Tibial artery (tissue), 4 donors: ENCODE measurements at regions not wholly inside any gene's neighbourhood (a gene's known extent, or its start where the extent isn't known, plus 50 kb on each side); places are given as distances from the start of the nearest gene placed in this dataset.

Source experiments
- DNase-seq, 2 donors: peaks; one replicate each; pipeline ENCODE4 v3.0.0-alpha.2; 2019
- H3K27ac ChIP-seq, 2 donors: fragments of 200-600 bp; sonication (generic) in 1 of 2; 1 replicate in 1 of 2; 2 replicates in 1 of 2; pipeline ENCODE4 v1.5.1; 2018 to 2019; ENCODE audit warnings: mild to moderate bottlenecking in 1 of 2
- H3K27me3 ChIP-seq, 2 donors: fragments of 200-600 bp; sonication (generic) in 1 of 2; one replicate each; pipeline versions ENCODE4 v1.5.1 to v1.6.0; 2016 to 2019
- H3K36me3 ChIP-seq, 3 donors: fragments of 200-600 bp; sonication (generic) in 2 of 3; one replicate each; pipeline ENCODE4 v1.5.1; 2016 to 2019; ENCODE audit warnings: mild to moderate bottlenecking in 2 of 3
- H3K4me1 ChIP-seq, 4 donors: fragments of 200-600 bp; sonication (generic) in 2 of 4; 1 replicate in 3 of 4; 2 replicates in 1 of 4; pipeline ENCODE4 v1.5.1; 2016 to 2019
- H3K4me3 ChIP-seq, 2 donors: fragments of 200-600 bp; sonication (generic) in 1 of 2; 1 replicate in 1 of 2; 2 replicates in 1 of 2; pipeline ENCODE4 v1.5.1; 2018 to 2019; ENCODE audit warnings: mild to moderate bottlenecking in 2 of 2
- H3K9me3 ChIP-seq, 3 donors: fragments of 200-600 bp; sonication (generic) in 1 of 3; one replicate each; pipeline ENCODE4 v1.5.1; 2016 to 2019
- intact Hi-C: fragments of 100-400 bp; cut with DNase I; formaldehyde crosslinking; loops from one replicate; pipeline ENCODE4 v1.15.0; 2023; ENCODE audit warnings: low total_unique reads
- TF ChIP-seq, protein P1 (sequence below), 2 experiments: fragments of 200-600 bp in 1 of 2; fragments of 450-650 bp in 1 of 2; IDR thresholded peaks; one replicate each; pipeline ENCODE4 v1.5.1; 2017 to 2019; ENCODE audit warnings: antibody characterized with exemption in 2 of 2, mild to moderate bottlenecking in 1 of 2, moderate library complexity in 1 of 2

DNA sequence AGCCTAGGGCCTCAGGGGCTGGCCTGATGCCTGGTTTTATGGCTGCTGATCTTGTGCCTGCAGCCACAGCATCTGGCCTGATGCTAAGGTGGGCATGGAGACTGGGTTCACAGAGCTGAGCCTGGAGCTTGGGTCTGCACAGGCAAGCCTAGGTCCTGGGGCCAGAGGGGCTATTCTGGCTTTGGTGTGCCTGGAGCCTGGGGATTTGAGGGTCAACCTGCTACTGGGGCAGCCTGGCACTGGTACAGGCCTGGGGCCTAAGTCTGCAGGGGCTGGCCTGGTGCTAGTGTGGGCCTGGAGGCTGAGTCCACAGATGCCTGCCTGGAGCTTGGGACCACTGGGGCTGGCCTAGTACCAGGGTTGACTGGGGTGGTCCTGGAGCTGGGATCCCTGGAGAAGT is 481.8 kb upstream of the GHITM start:
- Histone ChIP-seq H3K9me3 (no peaks in the 10 kb centered on the region), H3K27me3 (no peaks in the 10 kb centered on the region), H3K4me1 (no peaks in the 10 kb centered on the region), H3K4me3 (no peak overlapping the region), H3K27ac (no peak overlapping the region), H3K36me3 (no peaks in the 10 kb centered on the region)
- TF ChIP-seq, protein P1, sequence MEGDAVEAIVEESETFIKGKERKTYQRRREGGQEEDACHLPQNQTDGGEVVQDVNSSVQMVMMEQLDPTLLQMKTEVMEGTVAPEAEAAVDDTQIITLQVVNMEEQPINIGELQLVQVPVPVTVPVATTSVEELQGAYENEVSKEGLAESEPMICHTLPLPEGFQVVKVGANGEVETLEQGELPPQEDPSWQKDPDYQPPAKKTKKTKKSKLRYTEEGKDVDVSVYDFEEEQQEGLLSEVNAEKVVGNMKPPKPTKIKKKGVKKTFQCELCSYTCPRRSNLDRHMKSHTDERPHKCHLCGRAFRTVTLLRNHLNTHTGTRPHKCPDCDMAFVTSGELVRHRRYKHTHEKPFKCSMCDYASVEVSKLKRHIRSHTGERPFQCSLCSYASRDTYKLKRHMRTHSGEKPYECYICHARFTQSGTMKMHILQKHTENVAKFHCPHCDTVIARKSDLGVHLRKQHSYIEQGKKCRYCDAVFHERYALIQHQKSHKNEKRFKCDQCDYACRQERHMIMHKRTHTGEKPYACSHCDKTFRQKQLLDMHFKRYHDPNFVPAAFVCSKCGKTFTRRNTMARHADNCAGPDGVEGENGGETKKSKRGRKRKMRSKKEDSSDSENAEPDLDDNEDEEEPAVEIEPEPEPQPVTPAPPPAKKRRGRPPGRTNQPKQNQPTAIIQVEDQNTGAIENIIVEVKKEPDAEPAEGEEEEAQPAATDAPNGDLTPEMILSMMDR (IDR thresholded peaks at IDR 0.05): no peak
- intact Hi-C loops: no loop called here
- no peak for DNase-seq

DNA sequence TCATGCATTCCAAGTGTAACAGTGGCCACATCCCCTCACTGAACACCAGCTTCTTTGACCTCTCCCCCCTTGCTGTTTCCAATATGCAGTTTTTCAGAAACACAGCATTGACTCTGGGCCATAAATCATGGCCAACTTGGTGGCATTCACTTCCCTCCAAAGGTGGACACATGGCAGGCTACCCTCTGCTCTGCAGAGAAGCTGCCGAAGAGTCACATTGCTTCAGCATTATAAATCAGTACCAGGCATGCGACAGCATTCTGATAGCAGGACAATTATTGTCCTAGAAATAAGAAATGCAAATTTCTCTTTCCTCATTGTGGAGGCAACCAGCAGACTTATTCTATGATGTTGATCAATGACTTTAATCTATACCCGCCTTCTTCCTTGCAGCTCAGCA is 475.4 kb upstream of the GHITM start:
- Histone ChIP-seq H3K36me3 (no peaks in the 10 kb centered on the region), H3K9me3 (no peaks in the 10 kb centered on the region), H3K27me3 (no peaks in the 10 kb centered on the region), H3K4me1 (no peaks in the 10 kb centered on the region), H3K4me3 (no peak overlapping the region), H3K27ac (no peak overlapping the region)
- intact Hi-C loops: no loop called here
- TF ChIP-seq, protein P1 (IDR thresholded peaks at IDR 0.05): no peak
- DNase-seq: no peak

DNA sequence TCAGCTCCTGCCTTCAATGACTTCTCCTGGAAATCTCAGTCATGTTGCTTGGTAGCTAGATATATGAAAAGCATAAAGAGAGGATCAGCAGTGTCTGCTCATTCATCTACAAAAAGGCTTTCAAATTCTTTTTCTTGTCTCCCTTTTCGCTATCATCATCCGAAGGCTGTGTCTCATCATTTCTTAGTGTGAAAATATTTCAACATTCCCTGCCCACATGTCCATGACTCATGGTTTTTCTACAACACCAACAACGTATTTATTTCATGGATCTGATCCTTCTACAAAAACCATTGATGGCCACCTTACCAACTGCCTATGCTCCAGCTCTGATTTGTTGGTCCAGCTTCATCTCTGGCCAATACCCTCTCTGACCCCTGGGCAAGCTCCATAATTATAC is 472.5 kb upstream of the GHITM start:
- no peaks in the 10 kb centered on the region for H3K36me3 ChIP-seq
- no peak overlapping the region for H3K4me3 ChIP-seq
- H3K27ac ChIP-seq: no peak overlapping the region
- intact Hi-C loops: no loop called here
- no peaks in the 10 kb centered on the region for H3K9me3 ChIP-seq
- DNase-seq: no peak
- TF ChIP-seq, protein P1 (IDR thresholded peaks at IDR 0.05): no peak
- H3K27me3 ChIP-seq: no peaks in the 10 kb centered on the region
- no peaks in the 10 kb centered on the region for H3K4me1 ChIP-seq

DNA sequence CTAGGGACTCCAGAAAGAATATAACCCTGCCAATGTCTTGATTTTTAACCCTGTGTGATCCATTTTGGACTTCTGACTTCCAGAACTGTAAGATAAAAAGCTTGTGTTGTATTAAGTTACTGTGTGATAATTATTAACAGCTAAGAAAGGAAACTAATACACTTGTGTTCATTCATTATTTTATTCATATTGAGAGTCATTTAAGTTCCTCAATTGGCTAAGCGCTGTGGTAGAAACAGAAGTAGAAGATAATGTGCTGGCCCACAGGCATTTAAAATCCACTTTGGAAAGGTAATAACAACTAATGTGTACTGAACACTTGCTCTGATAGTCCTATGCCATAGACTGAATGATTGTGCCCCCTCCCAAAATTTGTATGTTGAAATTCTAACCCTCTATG is 471.7 kb upstream of the GHITM start:
- TF ChIP-seq, protein P1 (IDR thresholded peaks at IDR 0.05): no peak
- no peaks in the 10 kb centered on the region for H3K27me3 ChIP-seq
- no peaks in the 10 kb centered on the region for H3K36me3 ChIP-seq
- H3K4me3 ChIP-seq: no peak overlapping the region
- no peaks in the 10 kb centered on the region for H3K9me3 ChIP-seq
- H3K27ac ChIP-seq: no peak overlapping the region
- H3K4me1 ChIP-seq: no peaks in the 10 kb centered on the region
- DNase-seq: no peak
- intact Hi-C loops: no loop called here

DNA sequence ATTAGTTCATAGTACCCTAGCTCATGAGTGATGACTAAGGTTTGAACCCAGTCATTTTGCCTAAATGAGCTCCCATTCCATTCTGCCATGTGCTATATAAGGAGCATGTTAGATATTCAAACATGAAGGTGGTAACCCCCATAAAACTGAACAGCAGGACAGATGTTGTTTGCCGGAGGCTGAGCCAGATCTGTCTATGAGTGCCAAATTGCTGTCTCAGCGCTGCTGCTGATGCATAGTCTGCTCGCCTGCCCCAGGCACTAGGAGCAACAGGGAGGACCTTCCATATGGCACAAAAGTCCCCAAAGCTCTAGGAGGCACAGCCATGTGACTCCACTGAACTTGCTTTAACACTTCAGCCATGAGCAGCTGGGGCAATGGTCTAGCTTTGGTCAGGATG is 466.0 kb upstream of the GHITM start:
- TF ChIP-seq, protein P1 (IDR thresholded peaks at IDR 0.05): no peak
- H3K27ac ChIP-seq: no peak overlapping the region
- H3K9me3 ChIP-seq: no peaks in the 10 kb centered on the region
- no peak for DNase-seq
- H3K4me3 ChIP-seq: no peak overlapping the region
- no peaks in the 10 kb centered on the region for H3K27me3 ChIP-seq
- intact Hi-C loops: no loop called here
- no peaks in the 10 kb centered on the region for H3K4me1 ChIP-seq
- no peaks in the 10 kb centered on the region for H3K36me3 ChIP-seq

DNA sequence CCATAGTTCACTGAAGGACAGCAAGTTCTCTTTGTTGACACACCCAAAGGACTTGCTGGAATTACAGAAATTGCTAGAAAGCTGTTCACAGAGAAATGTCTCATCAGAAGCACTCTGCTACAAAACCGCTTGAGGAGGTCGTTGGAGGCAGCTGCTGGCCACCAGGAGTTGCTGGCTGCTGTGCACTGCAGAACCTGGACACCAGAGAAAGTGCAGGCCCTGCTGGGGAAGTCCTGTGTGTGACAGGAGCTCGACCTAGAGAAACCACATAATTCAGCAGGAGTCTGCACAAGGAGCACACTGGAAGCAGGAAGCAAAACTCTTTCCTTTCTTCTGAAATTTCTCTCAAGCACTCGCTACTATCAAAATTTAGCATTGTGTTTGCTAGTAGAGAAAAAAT is 461.5 kb upstream of the GHITM start:
- H3K4me1 ChIP-seq: no peaks in the 10 kb centered on the region
- no peaks in the 10 kb centered on the region for H3K36me3 ChIP-seq
- TF ChIP-seq, protein P1 (IDR thresholded peaks at IDR 0.05): no peak
- H3K9me3 ChIP-seq: no peaks in the 10 kb centered on the region
- H3K4me3 ChIP-seq: no peak overlapping the region
- H3K27me3 ChIP-seq: no peaks in the 10 kb centered on the region
- no peak for DNase-seq
- no peak overlapping the region for H3K27ac ChIP-seq
- intact Hi-C loops: no loop called here
